ENCODE measurements at regions not wholly inside any gene's neighbourhood (a gene's known extent, or its start where the extent isn't known, plus 50 kb on each side); places are given as distances from the start of the nearest gene placed in this dataset.

DNA sequence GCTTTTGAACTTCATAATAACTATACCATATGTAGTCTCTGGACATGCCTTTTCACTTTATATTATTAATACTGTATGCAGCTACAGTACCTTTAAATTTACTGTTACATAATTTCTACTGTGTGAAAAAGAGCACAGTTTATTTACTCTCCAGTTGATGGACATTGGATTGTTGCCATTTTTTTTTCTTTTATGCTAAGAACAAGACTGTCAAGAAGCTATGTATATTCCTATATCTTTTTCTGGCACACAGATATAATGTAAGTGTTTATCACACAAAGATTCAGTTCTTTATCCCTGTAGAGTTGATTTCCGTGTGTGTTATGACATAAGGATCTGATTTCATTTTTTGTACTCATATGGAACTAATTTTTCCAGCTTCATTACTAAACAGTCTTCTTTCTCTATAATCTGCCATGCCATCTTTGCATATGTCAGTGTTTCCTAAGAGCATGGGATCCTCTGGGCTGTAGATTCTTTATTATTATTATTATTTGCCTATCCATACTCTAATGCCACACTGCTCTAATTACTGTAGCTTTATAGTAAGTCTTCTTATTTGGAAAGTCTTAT lies 593.0 kb upstream of the ATP2B1 start:
- Histone ChIP-seq H2BK20ac (ENCODE audit: low read depth, low read length, poor library complexity, severe bottlenecking) (no peak overlapping the region), H3K27me3 (ENCODE audit: insufficient read depth, low read length) (no peaks in the 10 kb centered on the region), H2AFZ (ENCODE audit: low read length) (no peak overlapping the region), H2BK15ac (ENCODE audit: low read depth, low read length) (no peak overlapping the region), H3K4ac (ENCODE audit: low read depth, low read length) (no peak overlapping the region), H4K20me1 (ENCODE audit: control insufficient read depth, insufficient read depth, insufficient read length) (no peaks in the 10 kb centered on the region), H3T11ph (ENCODE audit: low read length) (no peak overlapping the region), H3K79me1 (ENCODE audit: insufficient read depth, low read depth, low read length, poor library complexity, severe bottlenecking) (no peaks in the 10 kb centered on the region), H3K23ac (ENCODE audit: insufficient read length, low read depth, low read length) (no peak overlapping the region), H3K56ac (ENCODE audit: insufficient read length, low read depth, low read length) (no peak overlapping the region), H3K4me2 (ENCODE audit: insufficient read depth, insufficient read length, low read length) (no peak overlapping the region), H2BK12ac (ENCODE audit: insufficient read length, low read depth, low read length) (no peak overlapping the region), H3K79me2 (ENCODE audit: insufficient read depth, low read length) (no peaks in the 10 kb centered on the region), H3K14ac (ENCODE audit: insufficient read depth, low read length) (no peak overlapping the region), H3K9me3 (ENCODE audit: control insufficient read depth, low read depth, low read length) (no peaks in the 10 kb centered on the region), H4K5ac (ENCODE audit: insufficient read length, low read depth, low read length) (no peak overlapping the region), H3K18ac (ENCODE audit: insufficient read length, low read depth, low read length) (no peak overlapping the region), H4K91ac (ENCODE audit: insufficient read length, low read depth, low read length) (no peak overlapping the region), H2AK5ac (ENCODE audit: insufficient read length, low read length) (no peak overlapping the region), H4K8ac (replicated peaks; ENCODE audit: insufficient read length, low read depth, low read length) (no peak overlapping the region), H3K23me2 (ENCODE audit: insufficient read length, low read depth, low read length, poor library complexity, severe bottlenecking) (no peaks in the 10 kb centered on the region), H3K4me1 (ENCODE audit: insufficient read depth, low read length) (no peaks in the 10 kb centered on the region), H3K27ac (ENCODE audit: insufficient read length, low read depth, low read length) (no peak overlapping the region), H2BK5ac (ENCODE audit: insufficient read length, low read length) (no peak overlapping the region), H3K9ac (ENCODE audit: extremely low read depth, insufficient read length, low read length) (no peak overlapping the region), H2BK120ac (ENCODE audit: low read depth, low read length, poor library complexity, severe bottlenecking) (no peak overlapping the region)
- Mint-ChIP-seq H3K9me3 (no peaks in the 10 kb centered on the region), H3K36me3 (ENCODE audit: insufficient read depth in 1 of 3, low read depth in 3 of 3) (no peaks in the 10 kb centered on the region; a peak in 1 of 7 replicates), H3K27ac (no peak overlapping the region), H3K4me3 (no peak overlapping the region), H3K27me3 (ENCODE audit: low read depth) (no peaks in the 10 kb centered on the region), H3K4me1 (peaks cover 6 to 7% of the 10 kb centered on the region in 2 experiments)
- WGBS (ENCODE audit: extremely low coverage, insufficient read length, low lambda C conversion rate), result no CpG with 5 or more reads among the region's 1 CpG
- DNase-seq, result no peak
- TF ChIP-seq, protein P1, sequence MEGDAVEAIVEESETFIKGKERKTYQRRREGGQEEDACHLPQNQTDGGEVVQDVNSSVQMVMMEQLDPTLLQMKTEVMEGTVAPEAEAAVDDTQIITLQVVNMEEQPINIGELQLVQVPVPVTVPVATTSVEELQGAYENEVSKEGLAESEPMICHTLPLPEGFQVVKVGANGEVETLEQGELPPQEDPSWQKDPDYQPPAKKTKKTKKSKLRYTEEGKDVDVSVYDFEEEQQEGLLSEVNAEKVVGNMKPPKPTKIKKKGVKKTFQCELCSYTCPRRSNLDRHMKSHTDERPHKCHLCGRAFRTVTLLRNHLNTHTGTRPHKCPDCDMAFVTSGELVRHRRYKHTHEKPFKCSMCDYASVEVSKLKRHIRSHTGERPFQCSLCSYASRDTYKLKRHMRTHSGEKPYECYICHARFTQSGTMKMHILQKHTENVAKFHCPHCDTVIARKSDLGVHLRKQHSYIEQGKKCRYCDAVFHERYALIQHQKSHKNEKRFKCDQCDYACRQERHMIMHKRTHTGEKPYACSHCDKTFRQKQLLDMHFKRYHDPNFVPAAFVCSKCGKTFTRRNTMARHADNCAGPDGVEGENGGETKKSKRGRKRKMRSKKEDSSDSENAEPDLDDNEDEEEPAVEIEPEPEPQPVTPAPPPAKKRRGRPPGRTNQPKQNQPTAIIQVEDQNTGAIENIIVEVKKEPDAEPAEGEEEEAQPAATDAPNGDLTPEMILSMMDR (conservative IDR thresholded peaks at IDR 0.05), result no peak

Measured in H9 (cell line).